Pons (tissue), 1 donor: ENCODE measurements at regions not wholly inside any gene's neighbourhood (a gene's known extent, or its start where the extent isn't known, plus 50 kb on each side); places are given as distances from the start of the nearest gene placed in this dataset.

Experiments used
- DNase-seq: peaks from one replicate; pipeline ENCODE4 v3.0.0-alpha.2; 2016; ENCODE audit warnings: low spot score

- DNase-seq, result no peak
These were observed 219.2 kb downstream of the ARHGAP12 start for GRCh38 chr10:31709476-31709875.

DNA sequence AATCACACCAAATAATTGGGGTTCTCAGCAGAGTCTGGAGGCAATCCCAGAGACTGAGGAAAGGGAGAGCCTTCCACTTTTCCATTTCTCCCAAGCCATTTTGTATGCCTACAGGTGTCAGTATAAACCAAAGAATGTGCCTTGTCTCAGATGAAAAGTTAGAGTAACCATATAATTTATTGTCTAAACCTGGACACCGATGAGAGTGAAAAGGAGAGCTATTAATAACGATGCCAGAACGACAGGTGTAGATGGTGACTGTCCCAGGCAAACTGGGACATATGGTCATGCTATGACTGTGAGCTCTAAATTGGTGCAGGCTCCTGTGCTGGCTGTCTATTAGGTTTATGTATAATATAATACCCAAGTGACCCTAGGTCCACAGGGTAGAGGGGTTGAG, 219.6 kb downstream of the ARHGAP12 start:
- DNase-seq, result no peak

DNA sequence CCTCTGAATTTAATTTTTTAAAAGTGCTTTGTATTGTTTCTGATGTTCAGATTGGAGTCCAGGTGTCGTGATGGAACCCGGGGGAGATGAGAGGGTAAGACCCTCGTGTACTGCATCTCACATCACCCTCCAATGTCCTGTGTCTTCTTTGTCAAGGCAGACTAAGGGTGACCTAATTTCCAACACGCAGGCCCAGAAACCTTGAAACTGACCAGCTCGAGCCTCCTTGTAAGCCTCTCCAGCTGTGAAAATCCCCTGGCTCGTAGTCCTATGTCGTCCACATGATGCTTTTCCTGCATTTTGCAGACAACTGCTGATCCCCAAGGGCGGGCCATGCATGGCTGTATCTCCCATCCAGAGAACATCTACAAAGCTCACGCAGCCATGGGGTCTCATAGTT, 220.2 kb downstream of the ARHGAP12 start:
- no peak for DNase-seq

- DNase-seq, result no peak
These were observed 220.6 kb downstream of the ARHGAP12 start for GRCh38 chr10:31708046-31708445.

GRCh38 chr10:31707093-31708039, 221.3 kb downstream of the ARHGAP12 start:
- peak; percentile 89 for DNase-seq

- DNase-seq, result no peak
These were observed 222.1 kb downstream of the ARHGAP12 start for GRCh38 chr10:31706464-31707092.

DNA sequence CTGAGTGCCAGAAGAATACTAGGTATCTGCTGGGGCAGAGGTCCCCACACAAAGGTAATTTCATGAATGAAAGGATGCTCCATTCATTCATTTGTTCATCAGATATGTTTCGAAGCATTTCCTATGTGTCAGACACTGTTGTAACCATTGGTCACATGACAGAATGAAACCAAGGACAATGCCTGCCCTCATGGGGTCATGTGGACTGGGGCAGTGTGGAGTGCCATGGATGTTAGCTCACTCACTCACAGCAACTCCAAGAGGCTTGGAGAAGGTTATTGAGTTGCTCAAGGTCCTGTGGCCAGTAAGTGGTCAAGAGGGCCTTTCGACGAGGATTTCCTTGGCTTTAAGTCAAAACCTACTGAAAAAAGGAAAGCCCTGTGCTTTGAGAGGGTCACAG, 223.5 kb downstream of the ARHGAP12 start:
- no peak for DNase-seq

- DNase-seq, result no peak
These were observed 224.4 kb downstream of the ARHGAP12 start for GRCh38 chr10:31704195-31704594.

GRCh38 chr10:31702954-31703353, 225.7 kb downstream of the ARHGAP12 start:
- no peak for DNase-seq

GRCh38 chr10:31702005-31702404, 226.6 kb downstream of the ARHGAP12 start:
- DNase-seq, result peak; percentile 63

DNA sequence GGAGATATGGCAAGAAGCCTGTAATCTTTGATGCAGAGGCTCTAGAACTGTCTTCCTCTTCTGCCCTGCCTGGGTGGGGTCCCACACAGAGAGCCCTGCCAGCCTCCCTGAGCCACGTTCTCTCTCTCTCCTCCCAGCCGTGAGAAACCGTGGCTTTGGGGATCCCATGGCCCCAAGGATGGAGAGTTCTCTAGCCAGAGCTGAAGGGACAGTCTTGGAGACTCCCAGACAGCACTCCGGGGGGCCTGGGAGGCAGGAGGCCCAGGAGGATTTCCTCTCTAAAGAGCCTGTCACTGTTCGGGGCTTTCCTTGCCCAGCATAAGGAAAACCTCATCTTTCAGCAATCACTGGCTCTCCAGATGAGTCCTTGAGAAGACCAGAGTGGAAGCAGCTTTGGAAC, 227.1 kb downstream of the ARHGAP12 start:
- no peak for DNase-seq

- no peak for DNase-seq
These were observed 228.4 kb downstream of the ARHGAP12 start for GRCh38 chr10:31700181-31700611.

DNA sequence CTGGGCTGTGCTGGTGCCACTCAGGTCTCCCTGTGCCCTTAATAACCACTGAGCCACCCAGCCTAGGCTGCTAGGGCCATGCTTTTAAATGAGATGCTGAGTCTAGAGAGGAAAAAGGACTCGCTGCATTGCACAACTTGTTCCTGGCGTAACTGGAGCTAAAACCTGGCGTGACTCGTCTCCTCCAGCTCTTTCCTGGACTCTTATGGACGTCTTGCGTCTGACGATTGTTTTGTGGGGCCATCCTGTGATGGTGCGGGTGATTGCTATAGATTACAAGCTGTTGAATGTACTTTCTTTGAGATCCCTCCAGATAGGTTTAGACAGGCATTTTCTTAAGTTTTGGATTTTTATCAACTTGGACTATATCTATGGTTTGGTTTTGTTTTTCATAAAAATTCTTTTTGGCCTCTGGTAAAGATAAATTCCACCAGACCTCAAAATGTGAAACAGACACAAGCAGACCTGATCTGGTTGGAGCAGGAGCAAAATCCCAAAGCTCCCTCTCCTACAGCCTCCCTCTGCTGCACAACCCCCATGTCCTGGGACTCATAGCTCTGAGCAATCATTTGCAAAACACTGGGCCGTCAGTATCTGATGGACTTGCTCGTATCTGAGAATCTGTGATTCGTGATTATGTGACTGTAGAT, 230.3 kb downstream of the ARHGAP12 start:
- DNase-seq, result no peak

GRCh38 chr10:31697271-31698180, 231.1 kb downstream of the ARHGAP12 start:
- DNase-seq, result peak; percentile 85

DNA sequence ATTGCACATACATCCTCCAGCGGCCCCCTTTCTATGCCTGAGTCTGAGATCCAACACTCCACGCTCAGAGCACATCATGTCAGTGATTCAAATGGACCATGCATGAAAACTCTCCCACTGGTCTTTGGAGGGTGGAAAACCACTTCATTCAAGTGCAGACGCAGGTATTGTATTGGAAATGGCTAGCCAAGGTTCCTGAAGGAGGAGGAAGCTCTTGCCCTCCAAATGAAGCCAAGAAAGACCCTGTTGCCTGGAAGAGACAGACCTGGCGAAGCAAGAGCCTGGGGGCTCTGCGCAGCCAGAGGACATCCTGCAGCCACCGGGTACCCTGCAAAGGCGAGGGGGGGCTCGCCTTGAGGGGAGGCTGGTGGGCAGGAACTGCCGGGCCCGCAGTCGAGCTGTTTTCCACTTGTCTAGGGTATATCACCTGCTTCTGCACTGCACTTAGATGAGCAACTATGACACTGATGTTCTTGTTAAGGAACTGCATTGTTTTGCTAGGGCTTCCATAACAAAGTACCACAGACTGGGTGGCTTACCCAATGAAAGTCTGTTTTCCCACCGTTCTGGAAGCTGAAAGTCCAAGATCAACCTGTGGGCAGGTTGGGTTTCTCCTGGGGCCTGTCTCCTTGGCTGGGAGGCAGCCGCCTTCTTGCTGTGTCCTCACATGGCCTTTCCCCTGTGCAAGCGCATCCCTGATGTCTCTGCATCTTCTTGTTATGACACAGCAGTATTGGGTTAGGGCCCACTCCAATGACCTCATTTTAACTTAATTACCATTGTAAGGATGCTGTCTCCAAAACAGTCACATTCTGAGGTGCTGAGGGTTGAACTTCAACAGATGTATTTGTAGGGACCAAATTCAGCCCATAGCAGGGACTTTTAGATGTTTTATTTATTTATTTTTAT, 233.4 kb downstream of the ARHGAP12 start:
- no peak for DNase-seq

DNA sequence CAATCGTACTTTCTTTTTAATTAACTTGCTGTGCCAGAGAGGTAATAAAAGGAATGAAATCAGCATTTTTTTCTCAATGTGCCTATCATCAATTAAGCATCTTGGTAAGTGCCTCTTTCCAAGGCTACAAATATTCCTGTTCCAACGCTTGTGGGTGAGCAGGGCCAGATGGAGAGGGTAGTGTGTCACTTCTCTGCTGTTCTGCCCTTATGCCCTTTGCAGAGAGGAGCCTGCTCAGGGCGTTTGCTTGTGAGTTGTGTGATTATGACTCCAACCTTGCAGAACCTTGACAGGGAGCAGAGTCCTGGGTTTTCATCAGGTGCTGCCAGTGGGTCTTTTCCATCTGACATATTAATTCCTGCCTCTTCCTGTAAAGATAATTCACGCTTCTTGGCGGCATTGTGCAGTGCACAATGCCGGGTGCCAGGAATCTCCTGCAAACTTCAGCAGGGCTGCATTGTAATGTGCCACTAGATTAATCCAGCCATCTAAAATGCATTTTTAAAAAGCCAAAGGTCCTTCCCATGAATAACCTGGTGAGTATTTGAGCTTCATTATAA, 234.4 kb downstream of the ARHGAP12 start:
- DNase-seq, result peak; percentile 7

- DNase-seq, result peak; percentile 67
These were observed 235.1 kb downstream of the ARHGAP12 start for GRCh38 chr10:31693491-31693890.

DNA sequence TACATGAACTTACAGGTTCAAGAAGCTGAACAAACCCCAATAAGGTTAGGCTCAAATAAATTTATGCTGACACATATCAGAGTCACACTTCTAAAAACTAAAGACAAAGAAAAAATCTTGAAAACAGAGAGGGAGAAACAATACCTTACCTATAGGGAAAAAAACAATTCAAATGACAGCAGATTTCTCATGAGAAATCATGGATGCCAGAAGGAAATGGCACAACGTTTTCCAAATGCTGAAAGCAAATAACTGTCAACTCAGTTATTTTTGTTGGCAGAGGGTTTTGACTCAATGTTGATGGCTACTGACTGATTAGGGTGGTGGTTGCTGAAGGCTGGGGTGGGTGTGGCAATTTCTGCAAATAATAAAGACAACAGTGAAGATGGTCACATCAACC, 239.4 kb downstream of the ARHGAP12 start:
- no peak for DNase-seq

DNA sequence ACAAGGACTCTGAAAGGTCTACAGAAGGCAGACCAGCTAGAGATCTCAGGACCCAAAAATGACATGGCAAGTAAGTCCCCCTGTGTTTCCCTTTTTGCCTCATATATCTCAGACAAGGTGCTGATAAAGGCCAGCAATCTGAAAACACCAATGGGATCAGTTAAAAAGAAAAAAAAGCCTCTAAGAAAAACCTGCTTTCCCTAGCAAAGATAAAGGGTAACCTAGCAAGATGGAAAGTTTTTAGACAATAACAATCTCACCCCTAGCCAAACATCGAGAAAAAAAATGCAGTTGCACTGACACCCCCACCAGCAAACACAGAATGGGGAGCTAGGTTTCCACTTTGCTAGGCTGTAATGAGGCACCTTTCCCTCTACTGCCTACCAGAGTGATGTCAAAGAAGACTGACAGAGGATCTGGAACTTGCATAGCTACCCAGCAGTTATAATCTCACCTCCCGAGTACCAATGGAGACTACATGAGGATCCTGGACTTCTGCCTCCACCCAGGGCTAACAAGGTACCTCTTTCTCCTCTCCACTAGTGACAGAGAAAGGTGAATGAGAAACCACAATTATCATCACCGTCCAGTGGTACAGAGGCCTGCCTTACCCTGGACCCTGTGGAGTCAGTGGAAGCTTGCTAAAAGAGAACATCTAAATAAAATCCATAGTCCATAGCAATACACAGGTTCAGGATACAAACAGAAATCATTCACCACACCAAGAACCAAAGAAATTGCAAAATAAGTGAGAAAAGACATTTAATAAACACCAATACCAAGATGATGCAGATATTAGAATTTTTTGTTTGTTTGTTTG, 240.8 kb downstream of the ARHGAP12 start:
- DNase-seq, result no peak
